GM12872 (cell line): ENCODE measurements at regions not wholly inside any gene's neighbourhood (a gene's known extent, or its start where the extent isn't known, plus 50 kb on each side); places are given as distances from the start of the nearest gene placed in this dataset.

Experiments used
- TF ChIP-seq, protein P1 (sequence below): IDR thresholded peaks from 3 replicates; pipeline ENCODE4 v1.5.1; 2011; ENCODE audit warnings: low read depth, mild to moderate bottlenecking, low read length, moderate library complexity; ENCODE audit not compliant: insufficient read depth

DNA sequence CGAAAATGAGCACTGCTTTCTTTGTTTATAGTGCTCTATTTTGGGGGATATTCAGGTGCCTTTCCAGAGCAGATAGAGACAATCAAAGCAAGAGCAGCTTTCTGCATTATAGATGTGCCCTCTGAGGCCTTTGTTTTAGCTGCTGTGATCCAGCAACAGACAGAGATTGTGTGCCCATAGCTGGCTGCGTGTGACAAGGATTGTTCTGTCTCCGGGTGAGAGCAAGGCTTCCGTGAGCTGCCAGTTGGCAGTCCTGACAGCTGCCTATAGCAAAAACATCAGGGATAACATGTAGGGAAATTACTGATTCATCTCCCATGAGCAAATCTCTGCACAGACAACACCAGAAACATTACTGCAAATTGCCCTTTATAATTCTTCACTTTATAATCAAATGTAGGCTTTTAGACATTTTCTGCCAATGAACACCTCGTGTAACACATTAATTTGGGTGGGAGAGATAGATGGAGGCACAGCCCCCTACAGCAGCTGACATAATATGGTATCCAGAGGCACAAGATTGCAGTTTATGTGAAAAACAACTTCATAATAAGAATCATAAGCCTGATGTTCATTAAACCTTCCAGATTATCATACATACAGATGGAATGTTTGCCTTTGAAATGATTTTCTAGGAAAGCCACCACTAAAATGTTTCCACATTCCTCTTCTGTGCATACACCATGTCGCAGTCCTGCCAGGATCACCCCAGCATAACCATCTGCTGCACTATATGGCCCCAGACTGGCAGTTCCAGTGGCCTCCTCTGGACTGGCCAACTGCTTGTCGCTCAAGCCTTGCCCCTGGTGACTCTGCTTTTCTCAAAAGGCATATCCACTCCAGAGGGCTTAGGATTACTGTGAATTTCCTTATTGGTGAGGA lies 131.2 kb downstream of the TRIB2 start:
- TF ChIP-seq, protein P1, sequence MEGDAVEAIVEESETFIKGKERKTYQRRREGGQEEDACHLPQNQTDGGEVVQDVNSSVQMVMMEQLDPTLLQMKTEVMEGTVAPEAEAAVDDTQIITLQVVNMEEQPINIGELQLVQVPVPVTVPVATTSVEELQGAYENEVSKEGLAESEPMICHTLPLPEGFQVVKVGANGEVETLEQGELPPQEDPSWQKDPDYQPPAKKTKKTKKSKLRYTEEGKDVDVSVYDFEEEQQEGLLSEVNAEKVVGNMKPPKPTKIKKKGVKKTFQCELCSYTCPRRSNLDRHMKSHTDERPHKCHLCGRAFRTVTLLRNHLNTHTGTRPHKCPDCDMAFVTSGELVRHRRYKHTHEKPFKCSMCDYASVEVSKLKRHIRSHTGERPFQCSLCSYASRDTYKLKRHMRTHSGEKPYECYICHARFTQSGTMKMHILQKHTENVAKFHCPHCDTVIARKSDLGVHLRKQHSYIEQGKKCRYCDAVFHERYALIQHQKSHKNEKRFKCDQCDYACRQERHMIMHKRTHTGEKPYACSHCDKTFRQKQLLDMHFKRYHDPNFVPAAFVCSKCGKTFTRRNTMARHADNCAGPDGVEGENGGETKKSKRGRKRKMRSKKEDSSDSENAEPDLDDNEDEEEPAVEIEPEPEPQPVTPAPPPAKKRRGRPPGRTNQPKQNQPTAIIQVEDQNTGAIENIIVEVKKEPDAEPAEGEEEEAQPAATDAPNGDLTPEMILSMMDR = no peak

DNA sequence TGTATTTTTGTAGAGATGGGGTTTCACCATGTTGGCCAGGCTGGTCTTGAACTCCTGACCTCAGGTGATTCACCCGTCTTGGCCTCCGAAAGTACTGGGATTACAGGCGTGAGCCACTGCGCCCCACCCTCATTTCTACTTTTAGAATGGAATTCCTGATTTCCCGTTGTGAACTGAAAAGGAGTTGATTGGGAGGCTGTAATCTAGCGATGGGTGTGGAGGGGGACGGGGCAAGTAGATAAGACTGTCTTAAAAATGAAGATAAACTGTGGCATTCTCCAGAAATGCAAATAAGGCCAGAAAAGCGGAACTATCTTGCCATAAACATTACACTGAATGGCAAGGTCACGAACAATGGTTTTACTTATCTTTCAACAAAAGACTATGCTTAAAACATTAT lies 135.4 kb downstream of the TRIB2 start:
- TF ChIP-seq, protein P1 = no peak

DNA sequence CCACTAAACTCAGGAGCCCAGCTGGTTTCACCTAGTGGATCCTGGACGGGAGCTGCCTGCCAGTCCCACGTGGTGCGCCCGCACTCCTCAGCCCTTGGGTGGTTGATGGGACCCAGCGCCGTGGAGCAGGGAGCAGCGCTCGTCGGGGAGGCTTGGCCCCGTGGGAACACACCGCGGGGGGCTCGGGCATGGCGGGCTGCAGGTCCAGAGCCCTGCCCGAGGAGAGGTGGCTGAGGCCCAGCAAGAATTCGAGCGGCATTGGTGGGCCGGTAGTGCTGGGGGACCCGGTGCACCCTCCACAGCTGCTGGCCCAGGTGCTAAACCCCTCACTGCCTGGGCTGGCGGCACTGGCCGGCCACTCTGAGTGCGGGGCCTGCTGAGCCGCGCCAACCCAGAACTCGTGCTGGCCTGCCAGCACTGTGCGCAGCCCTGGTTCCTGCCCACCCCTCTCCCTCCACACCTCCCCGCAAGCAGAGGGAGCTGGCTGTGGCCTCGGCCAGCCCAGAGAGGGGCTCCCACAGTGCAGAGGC lies 137.3 kb downstream of the TRIB2 start:
- TF ChIP-seq, protein P1 = no peak

DNA sequence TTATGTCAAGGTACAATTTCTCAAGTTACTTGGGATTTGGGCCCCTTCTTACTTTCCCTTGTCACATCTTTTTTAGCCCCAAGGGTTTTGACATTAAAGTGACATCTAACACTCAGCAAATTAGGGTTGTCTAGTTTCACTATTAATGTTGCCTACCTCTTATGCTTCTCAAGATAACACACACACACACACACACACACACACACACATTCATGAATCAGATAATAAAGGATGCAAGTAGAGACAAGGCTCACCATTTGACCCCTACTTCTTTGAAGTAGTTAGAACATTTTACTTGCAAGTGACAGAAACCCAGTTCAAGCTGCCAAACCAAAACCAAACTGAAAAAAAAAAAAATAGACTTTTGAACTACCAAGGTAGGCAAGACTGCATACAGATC lies 138.8 kb downstream of the TRIB2 start:
- TF ChIP-seq, protein P1 = no peak

DNA sequence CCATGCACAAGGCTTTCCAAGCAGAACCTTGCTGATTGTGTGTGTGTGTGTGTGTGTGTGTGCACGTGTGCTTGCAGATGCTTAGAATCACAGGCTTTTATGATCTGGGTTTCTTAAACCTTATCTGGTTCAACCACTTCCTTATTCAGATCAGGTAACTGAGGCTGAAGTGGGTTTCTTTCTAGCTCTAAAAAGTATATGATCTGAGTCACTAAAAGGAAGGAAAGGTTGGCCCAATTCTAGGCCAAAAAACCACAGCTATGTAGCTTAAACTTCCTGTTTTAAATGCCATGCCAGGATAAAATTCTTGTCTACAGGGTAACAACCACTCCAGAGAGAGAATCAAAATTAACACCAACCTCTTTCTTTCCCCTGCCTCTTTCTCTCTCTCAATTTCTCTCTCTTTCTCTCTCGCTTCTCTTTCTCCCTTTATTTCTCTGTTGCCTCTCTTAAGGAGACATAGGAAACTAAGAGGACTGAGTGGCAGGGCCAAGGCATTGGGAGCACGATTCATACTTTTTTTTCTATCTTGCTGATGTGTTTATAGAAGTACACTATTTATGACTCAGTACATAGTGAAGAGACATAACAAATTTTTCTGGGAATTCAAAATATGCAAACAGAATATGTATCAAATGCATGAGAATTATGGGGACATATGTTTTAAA lies 140.3 kb downstream of the TRIB2 start:
- TF ChIP-seq, protein P1 = no peak

DNA sequence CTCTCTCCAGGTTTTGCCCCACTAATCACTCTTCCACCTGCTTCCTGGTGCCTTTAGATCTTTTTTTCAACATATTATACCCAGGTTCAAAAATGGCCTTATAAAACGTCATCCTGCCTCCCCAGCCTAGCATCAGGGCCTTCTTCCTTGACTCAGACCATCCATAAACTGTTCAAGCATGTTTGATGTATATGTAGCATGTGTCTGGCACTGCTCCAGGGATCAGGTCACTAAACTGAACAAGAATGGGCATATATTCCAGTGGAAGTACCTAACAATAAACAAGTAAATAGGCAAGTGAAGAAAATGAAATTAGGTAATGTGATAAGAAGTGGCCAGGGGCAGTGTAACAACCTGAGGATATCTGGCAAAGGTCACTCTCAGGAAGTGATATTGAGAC lies 141.2 kb downstream of the TRIB2 start:
- TF ChIP-seq, protein P1 = no peak

DNA sequence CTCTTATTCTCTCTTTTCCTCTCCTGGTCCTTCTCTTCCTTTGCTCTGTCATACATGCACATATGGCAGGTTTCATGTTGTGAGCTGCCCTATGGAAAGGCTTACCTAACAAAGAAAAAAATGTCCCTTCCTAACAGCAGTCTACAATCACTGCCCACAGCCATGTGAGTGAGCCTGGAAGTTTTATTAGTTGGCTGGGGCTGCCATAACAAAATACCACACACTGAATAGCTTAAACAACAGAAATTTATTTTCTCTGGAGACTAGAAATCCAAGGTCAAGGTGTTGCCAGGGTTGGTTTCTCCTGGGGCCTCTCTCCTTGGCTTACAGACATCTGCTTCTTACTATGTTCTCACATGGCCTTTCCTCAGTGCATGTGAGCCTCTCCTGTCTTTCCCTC lies 142.1 kb downstream of the TRIB2 start:
- TF ChIP-seq, protein P1 = no peak
